Mesothelial cell of epicardium (in vitro differentiated cells): ENCODE measurements at regions not wholly inside any gene's neighbourhood (a gene's known extent, or its start where the extent isn't known, plus 50 kb on each side); places are given as distances from the start of the nearest gene placed in this dataset.

Experiments used
- DNase-seq, 2 experiments: peaks; one replicate each; pipeline ENCODE4 v3.0.0; 2021; ENCODE audit warnings: low spot score in 2 of 2; ENCODE audit not compliant: unreplicated experiment in 2 of 2
- H3K27ac Mint-ChIP-seq: 2 replicates; pipeline ENCODE4 v1.8.0; 2021; ENCODE audit warnings: mixed read lengths
- H3K27me3 Mint-ChIP-seq: 2 replicates; pipeline ENCODE4 v1.8.0; 2021; ENCODE audit warnings: low read depth, mixed read lengths
- H3K36me3 Mint-ChIP-seq: 2 replicates; pipeline ENCODE4 v1.8.0; 2021; ENCODE audit warnings: mixed read lengths
- H3K4me1 Mint-ChIP-seq: 2 replicates; pipeline ENCODE4 v1.8.0; 2021; ENCODE audit warnings: mixed read lengths
- H3K4me3 Mint-ChIP-seq: 2 replicates; pipeline ENCODE4 v1.8.0; 2021; ENCODE audit warnings: mild to moderate bottlenecking, moderate library complexity, mixed read lengths
- H3K9me3 Mint-ChIP-seq: 2 replicates; pipeline ENCODE4 v1.8.0; 2021; ENCODE audit warnings: mixed read lengths
- CTCF ChIP-seq: fragments of 200-600 bp; sonication (generic); IDR thresholded peaks from one replicate; pipeline ENCODE4 v1.5.0; 2021; ENCODE audit warnings: antibody characterized with exemption; ENCODE audit not compliant: unreplicated experiment

- TF ChIP-seq CTCF, result no peak
Observed at GRCh38 chr11:119476666-119477331, 53.8 kb upstream of the THY1 start.

GRCh38 chr11:119476038-119476437, 53.1 kb upstream of the THY1 start:
- H3K9me3 Mint-ChIP-seq, result no peaks in the 10 kb centered on the region
- peaks cover 9% of the 10 kb centered on the region for H3K4me1 Mint-ChIP-seq
- H3K27me3 Mint-ChIP-seq, result peaks cover 14% of the 10 kb centered on the region
- DNase-seq, result no peak
- H3K27ac Mint-ChIP-seq, result no peak overlapping the region
- no peak for TF ChIP-seq CTCF
- no peak overlapping the region for H3K4me3 Mint-ChIP-seq
- no peaks in the 10 kb centered on the region for H3K36me3 Mint-ChIP-seq

More at GRCh38 chr11:119476666-119477331, 53.8 kb upstream of the THY1 start:
- Mint-ChIP-seq H3K9me3 (no peaks in the 10 kb centered on the region), H3K27ac (no peak overlapping the region), H3K27me3 (peaks cover 14% of the 10 kb centered on the region), H3K4me1 (peaks cover 7% of the 10 kb centered on the region), H3K36me3 (no peaks in the 10 kb centered on the region), H3K4me3 (no peak overlapping the region)
- peak in 1 of 2 experiments; percentile 20 for DNase-seq

GRCh38 chr11:119474682-119475596, 52.0 kb upstream of the THY1 start:
- Mint-ChIP-seq H3K9me3 (no peaks in the 10 kb centered on the region), H3K27me3 (peaks cover 14% of the 10 kb centered on the region), H3K36me3 (no peaks in the 10 kb centered on the region), H3K27ac (no peak overlapping the region), H3K4me1 (peaks cover 13% of the 10 kb centered on the region), H3K4me3 (no peak overlapping the region)
- peak; percentile 45 to 83 for DNase-seq
- peak; percentile 94 for TF ChIP-seq CTCF

GRCh38 chr11:119473901-119474681, 51.1 kb upstream of the THY1 start:
- Mint-ChIP-seq H3K36me3 (no peaks in the 10 kb centered on the region), H3K4me1 (peaks cover 13% of the 10 kb centered on the region), H3K9me3 (no peaks in the 10 kb centered on the region), H3K27ac (no peak overlapping the region), H3K27me3 (peaks cover 14% of the 10 kb centered on the region), H3K4me3 (no peak overlapping the region)
- DNase-seq, result peak in 1 of 2 experiments; percentile 5
- TF ChIP-seq CTCF, result no peak

GRCh38 chr11:119473226-119473625, 50.3 kb upstream of the THY1 start:
- Mint-ChIP-seq H3K4me3 (no peak overlapping the region), H3K27me3 (peaks cover 14% of the 10 kb centered on the region), H3K9me3 (no peaks in the 10 kb centered on the region), H3K36me3 (no peaks in the 10 kb centered on the region), H3K4me1 (peaks cover 13% of the 10 kb centered on the region), H3K27ac (no peak overlapping the region)
- TF ChIP-seq CTCF, result no peak
- peak in 1 of 2 experiments; percentile 16 for DNase-seq
